ENCODE measurements at regions not wholly inside any gene's neighbourhood (a gene's known extent, or its start where the extent isn't known, plus 50 kb on each side); places are given as distances from the start of the nearest gene placed in this dataset.

DNA sequence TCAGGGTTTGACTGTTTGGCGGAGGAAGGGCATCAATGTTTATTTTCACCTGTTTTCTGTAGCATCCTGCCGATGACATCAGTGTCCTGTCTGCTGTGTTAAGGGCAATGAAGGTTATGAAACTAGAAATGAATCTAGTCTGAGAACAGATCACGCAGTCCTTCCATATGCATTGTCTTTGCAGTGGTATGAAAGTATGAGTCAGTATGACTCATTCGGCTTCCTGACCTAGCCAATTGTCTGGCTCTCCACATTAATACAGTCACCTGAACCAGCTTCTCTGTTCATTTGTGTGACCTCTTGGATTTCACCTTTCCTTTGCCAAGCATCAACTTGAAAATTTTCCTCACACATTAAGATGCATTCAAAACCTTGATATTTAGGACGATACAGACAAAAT lies 353.8 kb downstream of the RND3 start:
- TF ChIP-seq, protein P1, sequence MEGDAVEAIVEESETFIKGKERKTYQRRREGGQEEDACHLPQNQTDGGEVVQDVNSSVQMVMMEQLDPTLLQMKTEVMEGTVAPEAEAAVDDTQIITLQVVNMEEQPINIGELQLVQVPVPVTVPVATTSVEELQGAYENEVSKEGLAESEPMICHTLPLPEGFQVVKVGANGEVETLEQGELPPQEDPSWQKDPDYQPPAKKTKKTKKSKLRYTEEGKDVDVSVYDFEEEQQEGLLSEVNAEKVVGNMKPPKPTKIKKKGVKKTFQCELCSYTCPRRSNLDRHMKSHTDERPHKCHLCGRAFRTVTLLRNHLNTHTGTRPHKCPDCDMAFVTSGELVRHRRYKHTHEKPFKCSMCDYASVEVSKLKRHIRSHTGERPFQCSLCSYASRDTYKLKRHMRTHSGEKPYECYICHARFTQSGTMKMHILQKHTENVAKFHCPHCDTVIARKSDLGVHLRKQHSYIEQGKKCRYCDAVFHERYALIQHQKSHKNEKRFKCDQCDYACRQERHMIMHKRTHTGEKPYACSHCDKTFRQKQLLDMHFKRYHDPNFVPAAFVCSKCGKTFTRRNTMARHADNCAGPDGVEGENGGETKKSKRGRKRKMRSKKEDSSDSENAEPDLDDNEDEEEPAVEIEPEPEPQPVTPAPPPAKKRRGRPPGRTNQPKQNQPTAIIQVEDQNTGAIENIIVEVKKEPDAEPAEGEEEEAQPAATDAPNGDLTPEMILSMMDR (IDR thresholded peaks at IDR 0.05 in 2 of 3, conservative IDR thresholded peaks at IDR 0.05 in 1 of 3; ENCODE audit: borderline replicate concordance in 1 of 3, insufficient read depth in 1 of 3, low read depth in 2 of 3, low read length in 2 of 3), result no peak
- TF ChIP-seq, protein P2, sequence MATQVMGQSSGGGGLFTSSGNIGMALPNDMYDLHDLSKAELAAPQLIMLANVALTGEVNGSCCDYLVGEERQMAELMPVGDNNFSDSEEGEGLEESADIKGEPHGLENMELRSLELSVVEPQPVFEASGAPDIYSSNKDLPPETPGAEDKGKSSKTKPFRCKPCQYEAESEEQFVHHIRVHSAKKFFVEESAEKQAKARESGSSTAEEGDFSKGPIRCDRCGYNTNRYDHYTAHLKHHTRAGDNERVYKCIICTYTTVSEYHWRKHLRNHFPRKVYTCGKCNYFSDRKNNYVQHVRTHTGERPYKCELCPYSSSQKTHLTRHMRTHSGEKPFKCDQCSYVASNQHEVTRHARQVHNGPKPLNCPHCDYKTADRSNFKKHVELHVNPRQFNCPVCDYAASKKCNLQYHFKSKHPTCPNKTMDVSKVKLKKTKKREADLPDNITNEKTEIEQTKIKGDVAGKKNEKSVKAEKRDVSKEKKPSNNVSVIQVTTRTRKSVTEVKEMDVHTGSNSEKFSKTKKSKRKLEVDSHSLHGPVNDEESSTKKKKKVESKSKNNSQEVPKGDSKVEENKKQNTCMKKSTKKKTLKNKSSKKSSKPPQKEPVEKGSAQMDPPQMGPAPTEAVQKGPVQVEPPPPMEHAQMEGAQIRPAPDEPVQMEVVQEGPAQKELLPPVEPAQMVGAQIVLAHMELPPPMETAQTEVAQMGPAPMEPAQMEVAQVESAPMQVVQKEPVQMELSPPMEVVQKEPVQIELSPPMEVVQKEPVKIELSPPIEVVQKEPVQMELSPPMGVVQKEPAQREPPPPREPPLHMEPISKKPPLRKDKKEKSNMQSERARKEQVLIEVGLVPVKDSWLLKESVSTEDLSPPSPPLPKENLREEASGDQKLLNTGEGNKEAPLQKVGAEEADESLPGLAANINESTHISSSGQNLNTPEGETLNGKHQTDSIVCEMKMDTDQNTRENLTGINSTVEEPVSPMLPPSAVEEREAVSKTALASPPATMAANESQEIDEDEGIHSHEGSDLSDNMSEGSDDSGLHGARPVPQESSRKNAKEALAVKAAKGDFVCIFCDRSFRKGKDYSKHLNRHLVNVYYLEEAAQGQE (IDR thresholded peaks at IDR 0.05; ENCODE audit: low read depth), result no peak
- TF ChIP-seq YY1 (IDR thresholded peaks at IDR 0.05; ENCODE audit: extremely low read depth, insufficient replicate concordance, low read depth, low read length) (no peak), SRF (IDR thresholded peaks at IDR 0.05; ENCODE audit: low read depth) (peak; percentile 87), EZH2phosphoT487 (IDR thresholded peaks at IDR 0.05; ENCODE audit: borderline replicate concordance) (no peak), EGR1 (IDR thresholded peaks at IDR 0.05; ENCODE audit: low read depth) (no peak), POLR2A (IDR thresholded peaks at IDR 0.05; ENCODE audit: borderline replicate concordance, extremely low read depth, insufficient read depth, insufficient read length) (no peak), CEBPB (IDR thresholded peaks at IDR 0.05; ENCODE audit: low read depth) (peak; percentile 68; the same call in 1 of the 2 replicates), EZH2 (IDR thresholded peaks at IDR 0.05) (no peak)
- TF ChIP-seq, protein P3, sequence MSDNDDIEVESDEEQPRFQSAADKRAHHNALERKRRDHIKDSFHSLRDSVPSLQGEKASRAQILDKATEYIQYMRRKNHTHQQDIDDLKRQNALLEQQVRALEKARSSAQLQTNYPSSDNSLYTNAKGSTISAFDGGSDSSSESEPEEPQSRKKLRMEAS (IDR thresholded peaks at IDR 0.05), result peak; percentile 55
